ENCODE measurements at regions not wholly inside any gene's neighbourhood (a gene's known extent, or its start where the extent isn't known, plus 50 kb on each side); places are given as distances from the start of the nearest gene placed in this dataset.
A peak's percentile ranks its signal among the peaks of the same experiment; 100 is the strongest.
"Not testable (repeated sequence)": the region's sequence is repeated elsewhere in the genome, so short reads cannot be mapped to it uniquely, and the experiment has no call there.

DNA sequence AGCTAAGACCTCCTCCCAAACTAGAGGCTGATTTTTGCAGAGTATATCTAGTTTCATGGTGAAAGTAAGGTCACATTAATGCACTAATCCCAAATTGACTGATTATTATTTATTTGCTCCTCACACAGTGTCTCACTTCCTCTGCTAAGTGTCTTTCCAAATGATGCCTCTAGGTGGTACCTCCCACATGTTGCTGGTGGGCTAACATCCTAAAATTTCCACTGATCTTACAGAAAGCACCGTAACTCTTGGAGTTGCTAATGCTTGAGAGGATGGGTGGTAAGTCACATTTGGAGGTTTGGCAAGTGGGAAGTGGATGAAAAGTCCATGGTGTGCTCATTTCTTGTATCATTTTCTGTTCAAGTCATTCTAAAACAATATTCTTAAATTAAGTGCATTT is 428.7 kb upstream of the GYPC start:
- DNase-seq (ENCODE audit: low spot score), result no peak

DNA sequence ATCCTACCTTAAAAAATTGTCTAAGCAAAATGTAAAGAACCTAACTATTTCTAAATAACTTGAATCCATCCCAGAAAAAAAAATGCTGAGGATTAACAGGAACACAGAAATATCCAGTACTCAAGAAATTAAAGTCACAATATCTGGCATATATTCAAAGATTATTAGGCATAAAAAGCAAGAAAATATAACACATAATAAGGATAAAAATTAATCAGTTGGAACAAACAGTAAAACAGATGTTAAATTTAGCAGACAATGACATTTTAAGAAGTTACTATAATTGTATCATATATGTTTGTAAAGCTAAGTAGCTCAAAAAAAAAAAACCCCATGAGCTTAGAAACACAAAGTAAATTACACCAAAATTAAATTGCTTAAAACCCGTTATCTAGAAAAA is 427.4 kb upstream of the GYPC start:
- no peak for DNase-seq (ENCODE audit: low spot score)

DNA sequence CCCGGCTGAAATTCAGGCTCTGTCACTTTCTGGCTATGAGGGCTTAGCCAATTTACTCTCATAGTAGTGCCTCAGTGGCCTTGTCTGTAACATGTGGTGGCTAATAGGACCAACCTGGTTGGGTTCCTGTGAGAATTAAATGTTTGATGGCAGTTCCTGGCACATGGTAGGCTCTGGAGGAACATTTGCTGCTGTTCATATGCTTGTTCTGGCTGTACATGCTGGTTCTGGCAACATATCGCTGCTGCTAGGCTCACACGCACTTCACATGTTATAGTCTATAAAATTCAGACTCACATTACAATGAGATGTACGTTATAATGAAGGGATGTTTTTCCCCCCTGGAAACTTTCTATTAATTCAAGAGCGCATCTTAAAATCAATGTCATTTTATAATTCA is 417.7 kb upstream of the GYPC start:
- no peak for DNase-seq (ENCODE audit: low spot score)

DNA sequence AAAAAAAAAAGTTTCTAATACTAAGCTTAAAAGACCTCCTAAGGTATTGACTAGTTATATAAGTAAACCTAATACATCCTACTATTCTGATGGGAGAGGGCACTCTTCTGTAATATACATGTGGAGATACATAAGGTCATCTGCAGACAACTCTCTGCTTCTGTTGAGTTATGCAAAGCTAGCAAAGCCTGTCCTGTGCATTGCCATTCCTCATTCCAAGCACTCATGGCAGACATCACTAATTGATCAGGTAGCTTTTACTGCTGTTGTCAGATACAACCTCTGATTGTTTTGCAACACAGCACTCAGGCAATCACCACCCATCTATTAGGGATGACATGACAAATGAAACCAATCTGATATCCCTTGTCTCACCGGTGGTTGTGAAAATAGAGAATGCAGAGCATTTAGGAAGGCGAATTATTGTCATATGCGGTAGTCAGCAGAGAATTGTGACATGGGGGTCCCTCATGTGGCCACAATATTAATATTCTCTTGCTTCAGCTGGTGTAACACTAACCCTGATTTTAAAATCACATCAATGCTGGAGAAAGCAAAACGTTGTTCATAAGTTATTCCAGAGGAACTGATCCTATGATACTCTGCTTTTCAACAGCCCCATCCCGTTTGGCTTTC is 416.5 kb upstream of the GYPC start:
- DNase-seq (ENCODE audit: low spot score), result no peak

DNA sequence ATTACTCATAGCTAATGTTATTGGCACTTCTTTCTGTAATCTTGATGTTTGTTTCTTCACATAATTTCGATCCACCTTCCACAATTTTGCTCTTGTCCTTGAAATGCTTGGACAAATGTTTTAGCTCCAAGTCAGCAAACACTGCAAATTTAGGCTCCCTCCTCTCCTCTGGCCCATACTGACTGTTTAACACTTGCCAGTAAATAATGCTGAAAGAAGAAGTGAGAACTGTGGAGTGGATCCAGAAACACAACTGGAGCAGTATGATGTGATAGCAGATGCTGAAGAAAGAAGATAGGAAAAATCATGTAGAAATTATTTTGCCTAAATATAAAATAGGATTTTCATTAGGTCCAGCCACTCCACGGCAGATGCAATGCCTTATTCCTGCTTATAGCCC is 415.0 kb upstream of the GYPC start:
- no peak for DNase-seq (ENCODE audit: low spot score)

DNA sequence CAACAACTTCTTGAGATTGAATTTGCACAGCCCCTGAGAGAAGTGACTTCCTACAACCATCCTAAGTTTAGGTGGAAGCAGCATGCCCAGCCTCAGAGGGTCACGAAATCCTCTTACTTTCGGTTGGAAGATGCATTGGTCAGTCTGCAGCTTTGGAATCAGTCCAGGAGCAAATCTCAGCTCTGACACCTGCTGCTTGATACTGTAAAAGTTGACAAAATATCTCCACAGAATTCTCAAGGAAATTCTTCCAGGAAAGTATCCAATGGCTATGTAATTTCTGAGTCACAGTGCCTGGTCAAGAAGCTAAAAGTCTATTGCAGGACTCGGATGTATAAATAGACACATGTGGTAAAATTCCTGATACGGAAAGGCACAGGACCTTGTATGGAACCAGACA is 414.5 kb upstream of the GYPC start:
- DNase-seq (ENCODE audit: low spot score), result no peak

DNA sequence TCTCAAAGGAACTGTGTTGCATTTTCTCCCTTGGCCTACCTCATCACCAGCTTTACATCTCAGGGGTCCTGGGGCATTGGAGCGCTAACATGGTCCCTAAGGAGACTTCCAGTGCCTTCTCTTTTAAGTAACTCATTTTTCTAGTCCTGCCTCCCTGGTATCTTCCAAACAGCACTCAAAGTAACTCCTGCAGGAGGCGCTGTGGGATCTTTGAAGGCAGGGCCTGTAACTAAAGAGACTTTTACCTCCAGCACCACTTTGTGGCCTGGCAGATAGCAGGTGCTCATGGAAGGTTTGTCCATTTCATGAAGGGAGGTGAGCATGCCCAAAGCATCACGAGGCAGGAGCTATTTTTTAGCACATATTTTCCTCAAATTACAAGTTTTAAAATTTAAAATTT is 411.0 kb upstream of the GYPC start:
- peak; percentile 33 for DNase-seq (ENCODE audit: low spot score)

DNA sequence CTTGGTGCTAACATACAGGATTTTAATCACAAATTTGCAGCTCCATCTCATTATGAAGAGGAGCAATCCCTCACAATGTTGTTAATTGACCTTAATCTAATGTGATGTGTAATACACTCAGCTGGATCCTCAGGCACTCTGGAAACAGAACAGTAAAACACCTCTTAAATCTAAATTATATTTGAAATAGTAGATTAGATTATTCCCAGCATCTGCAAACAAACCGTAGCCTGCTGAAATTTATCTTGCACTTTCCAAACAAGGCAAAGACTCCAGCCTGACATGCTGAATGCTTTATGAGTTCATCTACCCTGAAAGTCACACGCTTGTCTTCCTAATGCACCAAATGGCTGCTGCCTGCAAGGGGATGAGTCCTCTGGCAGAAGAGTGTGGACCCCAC is 402.3 kb upstream of the GYPC start:
- no peak for DNase-seq (ENCODE audit: low spot score)

DNA sequence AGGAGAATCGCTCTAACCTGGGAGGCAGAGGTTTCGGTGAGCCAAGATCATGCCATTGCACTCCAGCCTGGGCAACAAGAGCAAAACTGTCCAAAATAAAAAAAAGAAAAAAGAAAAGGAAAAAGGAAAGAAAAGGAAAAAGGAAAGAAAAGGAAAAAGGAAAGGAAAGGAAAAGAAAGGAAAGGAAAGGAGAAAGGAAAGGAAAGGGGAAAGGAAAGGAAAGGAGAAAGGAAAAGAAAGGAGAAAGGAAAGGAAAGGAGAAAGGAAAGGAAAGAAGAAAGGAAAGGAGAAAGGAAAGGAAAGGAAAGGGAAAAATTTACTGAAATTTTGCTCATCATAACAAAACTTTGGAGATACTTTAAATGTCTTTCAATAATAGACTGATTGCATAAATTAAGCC is 391.3 kb upstream of the GYPC start:
- no peak for DNase-seq (ENCODE audit: low spot score)

DNA sequence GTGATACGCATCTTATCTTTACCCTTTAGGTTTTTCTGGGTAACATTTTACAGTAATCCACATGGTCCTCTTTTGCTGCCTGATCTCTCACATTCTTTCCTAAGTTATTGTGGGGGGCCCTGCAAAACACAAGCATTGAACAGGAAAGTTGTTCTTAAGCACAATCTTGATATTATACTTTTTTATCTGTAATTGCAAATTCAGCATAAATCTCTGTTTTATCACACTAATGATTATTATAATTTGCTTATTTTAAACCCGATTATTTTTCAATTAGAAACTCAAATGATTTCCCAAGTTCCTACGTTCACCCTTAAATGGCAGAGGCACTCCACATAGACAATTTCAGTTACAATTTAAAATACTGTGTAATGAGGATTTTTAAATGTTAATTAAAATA is 386.0 kb upstream of the GYPC start:
- DNase-seq (ENCODE audit: low spot score), result no peak

DNA sequence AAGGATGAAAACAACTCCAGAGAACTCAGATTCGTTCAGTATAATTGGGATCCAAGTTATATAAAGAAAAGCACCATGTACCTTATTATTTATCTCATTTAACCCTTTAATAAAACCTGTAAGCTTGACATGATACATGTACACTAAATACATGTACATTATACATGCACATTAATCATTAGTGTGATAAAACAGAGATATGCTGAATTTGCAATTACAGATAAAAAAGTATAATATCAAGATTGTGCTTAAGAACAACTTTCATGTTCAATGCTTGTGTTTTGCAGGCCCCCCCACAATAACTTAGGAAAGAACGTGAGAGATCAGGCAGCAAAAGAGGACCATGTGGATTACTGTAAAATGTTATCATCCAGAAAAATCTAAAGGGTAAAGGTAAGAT is 385.4 kb upstream of the GYPC start:
- DNase-seq (ENCODE audit: low spot score), result no peak

DNA sequence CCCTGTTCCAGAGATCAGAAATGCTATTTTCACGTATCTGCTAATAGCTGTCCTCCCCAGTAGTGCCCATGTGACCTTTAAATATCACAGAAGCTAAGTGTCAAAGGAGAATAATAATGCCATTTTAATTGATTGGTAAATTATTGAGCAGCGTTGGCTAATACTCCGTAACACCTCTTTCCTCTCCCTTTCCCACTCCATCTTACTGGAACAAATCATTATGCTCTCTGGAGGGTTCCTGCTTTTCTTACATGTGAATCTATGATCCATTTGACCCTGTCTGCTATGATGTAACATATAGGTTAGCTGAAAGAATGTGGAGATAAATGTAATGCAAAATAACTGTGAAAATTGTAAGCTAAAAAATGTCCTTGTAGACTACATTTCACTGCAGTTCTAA is 383.6 kb upstream of the GYPC start:
- no peak for DNase-seq (ENCODE audit: low spot score)

DNA sequence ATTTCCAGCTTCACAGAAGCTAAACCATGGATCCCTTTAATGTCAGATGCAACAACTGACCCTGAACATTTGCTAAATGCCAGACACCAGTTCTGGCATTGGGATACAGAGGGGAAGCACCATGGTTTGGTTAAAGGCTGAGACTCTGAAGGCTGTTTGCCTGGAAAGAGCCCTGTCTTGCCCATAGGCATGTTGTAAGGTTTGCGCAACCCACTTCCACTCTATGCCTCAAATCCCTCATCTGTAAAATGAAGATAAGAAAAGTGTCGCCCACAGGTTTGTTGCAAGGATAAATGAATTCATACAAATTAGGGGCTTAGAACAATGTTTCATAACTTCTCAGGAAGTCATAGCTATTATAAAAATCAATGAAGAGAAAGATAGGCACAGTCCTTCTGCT is 380.9 kb upstream of the GYPC start:
- no peak for DNase-seq (ENCODE audit: low spot score)

DNA sequence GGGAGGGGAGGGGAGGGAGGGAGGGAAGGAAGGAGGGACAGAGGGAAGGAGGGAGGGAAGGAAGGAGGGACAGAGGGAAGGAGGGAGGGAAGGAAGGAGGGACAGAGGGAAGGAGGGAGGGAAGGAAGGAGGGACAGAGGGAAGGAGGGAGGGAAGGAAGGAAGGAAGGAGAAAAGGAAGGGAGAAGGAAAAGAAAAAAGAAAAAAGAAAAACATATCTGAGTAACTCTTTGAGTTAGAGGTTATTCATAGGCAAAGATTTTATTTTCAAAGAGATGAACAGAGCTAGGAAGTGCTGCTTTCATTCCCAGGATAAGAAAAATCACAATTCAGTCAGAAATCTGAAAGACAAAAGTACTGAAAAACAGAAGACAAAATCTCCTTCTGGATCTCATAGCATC is 379.7 kb upstream of the GYPC start:
- not testable (repeated sequence) for DNase-seq (ENCODE audit: low spot score)

DNA sequence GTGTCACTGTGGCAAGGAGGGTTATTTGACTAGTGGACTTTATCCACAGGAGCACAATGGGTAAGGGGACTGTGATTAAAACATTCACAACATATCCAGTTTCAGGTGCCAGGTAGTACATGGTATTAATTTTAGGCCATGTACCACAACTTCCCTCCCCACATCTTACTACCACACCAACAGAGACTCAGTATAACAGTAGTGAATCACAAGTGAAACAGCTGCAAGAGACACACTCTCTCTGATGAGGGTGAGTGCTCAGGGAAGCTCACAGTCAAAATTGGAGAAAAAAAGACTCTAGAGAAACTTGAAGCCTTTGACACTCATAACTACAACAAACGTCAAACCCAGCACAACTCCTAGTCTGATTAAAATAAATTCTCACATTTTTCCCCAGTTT is 367.6 kb upstream of the GYPC start:
- DNase-seq (ENCODE audit: low spot score), result no peak

DNA sequence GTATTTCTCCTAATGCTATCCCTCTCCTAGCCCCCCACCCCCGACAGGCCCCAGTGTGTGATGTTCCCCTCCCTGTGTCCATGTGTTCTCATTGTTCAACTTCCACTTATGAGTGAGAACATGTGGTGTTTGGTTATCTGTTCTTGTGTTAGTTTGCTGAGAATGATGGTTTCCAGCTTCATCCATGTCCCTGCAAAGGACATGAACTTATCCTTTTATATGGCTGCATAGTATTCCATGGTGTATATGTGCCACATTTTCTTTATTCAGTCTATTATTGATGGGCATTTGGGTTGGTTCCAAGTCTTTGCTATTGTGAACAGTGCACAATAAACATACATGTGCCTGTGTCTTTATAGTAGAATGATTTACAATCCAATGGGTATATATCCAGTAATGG is 362.0 kb upstream of the GYPC start:
- not testable (repeated sequence) for DNase-seq (ENCODE audit: low spot score)

DNA sequence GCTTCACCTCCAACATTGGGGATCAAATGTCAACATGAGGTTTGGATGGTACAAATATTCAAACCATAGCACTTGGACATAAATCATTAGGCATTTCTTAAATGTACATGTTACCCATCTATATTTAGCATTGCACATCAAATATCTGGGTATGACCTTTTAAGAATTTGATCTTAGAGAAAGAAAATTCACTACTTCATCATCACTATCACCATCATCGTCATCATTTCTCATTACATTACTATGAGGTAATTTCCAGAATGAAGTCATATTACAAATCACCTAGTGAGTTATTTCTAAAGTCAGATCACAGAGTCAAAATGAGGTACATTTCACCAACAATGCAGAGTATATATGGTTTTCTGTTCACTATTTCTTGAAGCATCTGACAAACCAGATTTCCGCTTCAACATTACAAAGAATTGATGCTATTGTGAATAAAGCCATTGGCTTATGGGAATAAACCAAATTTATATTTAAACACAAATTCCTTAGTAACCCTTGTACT is 356.4 kb upstream of the GYPC start:
- no peak for DNase-seq (ENCODE audit: low spot score)

DNA sequence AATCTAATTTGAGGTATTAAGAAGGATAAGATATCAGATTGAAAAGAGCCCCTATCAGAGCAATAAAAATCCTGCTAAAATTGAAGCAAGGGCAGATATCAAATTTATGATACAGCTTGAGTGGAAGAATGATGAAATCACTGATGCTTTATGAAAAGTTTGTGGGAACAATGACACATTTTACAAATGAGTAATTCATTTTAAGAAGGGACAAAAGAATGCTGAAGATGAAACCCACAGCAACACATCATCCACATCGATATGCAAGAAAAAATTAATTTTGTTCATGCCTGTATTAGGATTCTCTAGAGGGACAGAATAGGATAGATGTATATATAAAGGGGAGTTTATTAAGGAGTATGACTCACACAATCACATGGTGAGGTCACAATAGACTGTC is 355.6 kb upstream of the GYPC start:
- DNase-seq (ENCODE audit: low spot score), result no peak

DNA sequence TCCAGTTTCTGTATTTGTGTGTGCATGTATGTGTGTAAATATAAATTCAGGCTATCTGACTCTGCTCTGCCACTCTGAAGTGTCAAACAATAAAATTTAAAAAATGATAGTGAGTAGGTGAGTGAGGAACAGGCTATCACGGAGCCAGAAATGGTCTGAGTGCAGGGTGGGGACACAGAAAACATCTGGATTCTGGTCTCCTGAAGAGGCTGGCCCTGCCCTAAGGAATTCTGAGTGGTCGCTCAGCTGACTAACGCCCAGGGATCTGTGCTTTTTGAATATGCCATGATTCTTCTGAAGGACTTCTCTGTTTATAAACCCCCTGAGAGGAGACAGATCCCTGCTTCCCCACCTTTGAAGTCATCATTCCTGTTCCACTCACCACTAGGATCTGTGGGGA is 353.9 kb upstream of the GYPC start:
- DNase-seq (ENCODE audit: low spot score), result no peak

DNA sequence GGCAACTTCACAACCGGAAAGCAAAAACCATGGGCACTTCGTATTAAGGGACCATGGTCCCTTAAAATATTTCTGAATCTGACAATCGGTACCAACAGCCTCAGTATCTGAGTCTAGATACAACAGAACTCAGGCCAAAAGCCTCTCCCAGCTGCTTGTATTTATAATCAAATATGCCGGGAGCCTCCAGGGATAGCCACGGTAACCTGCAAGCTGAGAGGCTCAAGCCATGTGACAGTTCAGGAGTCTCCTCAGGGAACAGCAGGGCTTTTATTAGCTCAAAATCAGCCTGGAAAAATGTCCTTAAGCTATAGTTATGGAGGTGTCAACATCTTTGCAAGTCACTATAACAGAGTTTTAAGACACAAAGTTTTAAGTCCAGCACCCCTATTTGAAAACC is 352.8 kb upstream of the GYPC start:
- no peak for DNase-seq (ENCODE audit: low spot score)

DNA sequence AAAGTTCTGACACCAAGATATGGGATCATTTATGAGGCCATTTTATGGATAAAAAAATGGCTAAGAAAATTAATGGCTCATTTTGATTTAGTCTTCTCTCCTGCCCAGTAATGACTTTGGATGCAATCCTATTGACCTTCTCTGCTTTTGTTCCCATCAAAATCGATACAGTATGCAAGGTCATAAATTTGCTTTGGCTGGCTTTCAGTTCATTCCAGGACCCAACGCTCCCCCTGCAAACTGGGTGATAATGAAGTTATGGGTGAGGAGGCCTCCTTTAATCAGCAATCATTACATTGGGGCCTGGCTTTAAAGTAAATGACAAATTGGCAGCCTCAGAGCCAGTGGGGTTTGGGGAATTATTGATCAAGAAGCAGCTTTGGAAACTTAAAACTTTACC is 351.8 kb upstream of the GYPC start:
- no peak for DNase-seq (ENCODE audit: low spot score)

DNA sequence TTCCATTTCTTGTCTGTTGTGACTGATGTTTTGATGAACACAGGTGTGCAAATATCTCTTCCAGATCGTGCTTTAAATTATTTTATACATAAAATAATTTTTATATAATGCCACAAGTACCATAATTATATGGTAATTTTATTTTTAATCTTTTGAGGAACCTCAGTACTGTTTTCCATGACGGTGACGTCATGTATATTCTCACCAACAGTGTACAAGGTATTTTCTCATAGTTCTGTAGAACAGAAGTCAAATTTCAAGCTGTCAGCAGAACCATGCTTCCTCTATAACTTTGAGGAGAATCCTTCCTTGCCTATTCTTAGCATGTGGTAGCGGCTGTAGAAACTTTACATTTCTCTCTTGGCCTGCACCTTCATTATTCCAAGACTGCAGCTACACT is 349.4 kb upstream of the GYPC start:
- no peak for DNase-seq (ENCODE audit: low spot score)

DNA sequence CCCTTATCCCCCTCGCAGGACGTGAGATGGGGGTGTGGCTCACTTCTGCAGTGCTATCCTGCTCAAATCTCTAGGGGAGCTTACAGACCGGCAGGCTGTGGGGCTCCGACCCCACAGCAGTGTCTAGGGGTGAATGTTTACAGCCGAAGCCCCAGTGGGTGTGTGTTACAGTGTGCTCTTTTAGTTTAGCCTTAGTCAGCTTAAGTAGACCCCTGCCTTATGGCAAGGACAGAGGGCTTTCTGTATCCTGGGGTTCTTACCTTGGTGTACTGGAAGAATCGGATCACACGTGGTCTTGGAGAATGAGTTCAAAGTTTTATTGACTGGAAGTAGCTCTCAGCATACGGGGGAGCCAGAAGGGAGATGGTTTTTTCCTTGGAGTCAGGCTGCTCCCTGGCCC is 348.2 kb upstream of the GYPC start:
- no peak for DNase-seq (ENCODE audit: low spot score)

DNA sequence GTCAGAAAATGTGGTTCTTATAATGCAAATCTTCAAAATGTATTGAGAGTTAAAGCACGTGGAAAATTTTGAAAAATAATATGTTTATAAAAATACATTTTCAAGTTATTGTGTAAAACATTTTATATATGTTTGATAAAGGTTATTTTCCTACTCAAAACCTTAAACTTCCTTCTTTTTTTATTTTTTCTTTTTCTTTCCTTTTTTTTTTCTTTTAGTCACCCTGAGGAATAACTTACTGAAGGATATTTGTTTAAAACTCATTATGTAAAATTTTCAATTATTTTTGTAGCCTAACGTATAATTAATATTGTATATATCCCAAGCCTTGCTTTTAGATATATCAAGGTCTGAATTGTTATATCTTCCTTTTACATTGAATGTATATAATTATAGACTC is 346.8 kb upstream of the GYPC start:
- no peak for DNase-seq (ENCODE audit: low spot score)

DNA sequence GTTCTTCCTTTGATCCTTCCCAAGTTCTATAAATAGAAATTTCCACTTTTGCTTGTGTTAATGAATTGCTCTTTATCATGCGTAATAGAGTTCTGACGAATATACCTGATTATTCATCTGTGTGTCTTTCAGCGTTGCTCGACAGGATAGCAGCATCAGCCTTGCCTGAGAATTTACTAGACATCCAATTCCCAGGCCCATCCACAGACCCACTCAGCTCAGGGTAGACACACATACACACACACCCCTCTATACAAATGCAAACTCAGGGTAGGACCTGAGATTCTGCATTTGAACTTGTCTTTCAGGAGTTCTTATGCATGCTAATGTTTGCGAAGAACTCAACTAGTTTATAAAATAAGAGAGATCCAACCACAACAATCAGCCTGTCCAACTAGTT is 343.4 kb upstream of the GYPC start:
- no peak for DNase-seq (ENCODE audit: low spot score)
